ENCODE measurements at regions not wholly inside any gene's neighbourhood (a gene's known extent, or its start where the extent isn't known, plus 50 kb on each side); places are given as distances from the start of the nearest gene placed in this dataset.

DNA sequence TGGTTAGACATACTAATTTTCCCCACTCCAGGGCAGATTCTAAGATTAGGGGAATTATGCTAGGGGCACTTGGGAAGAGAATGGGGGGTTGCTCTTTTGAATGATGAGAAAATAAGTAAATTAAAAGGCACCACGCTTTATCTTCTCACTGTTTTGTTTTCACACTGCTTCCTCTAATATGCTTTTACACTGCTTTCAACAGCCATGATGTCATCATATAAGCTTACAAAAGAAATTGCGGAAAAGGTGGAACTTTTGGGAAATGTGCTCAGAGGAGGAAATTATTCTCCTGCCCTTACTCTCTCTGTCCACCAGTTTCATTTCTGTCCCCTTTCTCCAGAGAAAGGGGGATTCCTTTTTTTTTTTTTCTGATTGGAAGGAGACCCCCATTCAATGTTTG lies 308.2 kb downstream of the TOX3 start:
- Histone ChIP-seq H3K23ac (ENCODE audit: low read depth, low read length) (no peak overlapping the region), H3K27ac (ENCODE audit: insufficient read depth, low read length) (no peak overlapping the region), H2AK9ac (replicated peaks; ENCODE audit: low read depth, low read length, poor library complexity) (no peak overlapping the region), H3K4ac (ENCODE audit: low read depth, low read length) (no peak overlapping the region), H3K36me3 (ENCODE audit: control insufficient read depth, insufficient read depth, low read length) (no peaks in the 10 kb centered on the region), H3K4me1 (ENCODE audit: control insufficient read depth, insufficient read depth, low read length) (no peaks in the 10 kb centered on the region), H2BK20ac (ENCODE audit: low read depth, low read length) (no peak overlapping the region), H3K56ac (ENCODE audit: extremely low read depth, insufficient read depth, low read length) (no peak overlapping the region), H3K9me3 (ENCODE audit: control insufficient read depth, insufficient read depth, low read length) (peaks cover 3% of the 10 kb centered on the region; the same call in 1 of the 2 replicates), H2BK15ac (ENCODE audit: low read depth, low read length) (no peak overlapping the region), H3K79me1 (ENCODE audit: low read depth in 1 of 2, low read length in 2 of 2) (no peaks in the 10 kb centered on the region), H4K5ac (ENCODE audit: low read depth, low read length) (no peak overlapping the region), H3K14ac (replicated peaks; ENCODE audit: low read depth, low read length) (no peak overlapping the region), H3K9me1 (ENCODE audit: insufficient read depth, low read length) (no peaks in the 10 kb centered on the region), H2BK5ac (ENCODE audit: low read depth, low read length, poor library complexity, severe bottlenecking) (no peak overlapping the region), H3K27me3 (ENCODE audit: control insufficient read depth, insufficient read depth, low read length) (no peaks in the 10 kb centered on the region), H4K8ac (ENCODE audit: low read depth in 2 of 2, low read length in 2 of 2) (no peak overlapping the region), H4K91ac (ENCODE audit: insufficient read depth, low read depth, low read length) (no peak overlapping the region), H2AFZ (replicated peaks; ENCODE audit: low read length, poor library complexity) (no peak overlapping the region), H3K4me2 (ENCODE audit: low read depth, low read length) (no peak overlapping the region), H4K20me1 (ENCODE audit: insufficient read depth, low read length) (no peaks in the 10 kb centered on the region), H3K4me3 (ENCODE audit: insufficient read depth, low read depth, low read length) (no peak overlapping the region), H3K18ac (ENCODE audit: low read depth, low read length) (no peak overlapping the region), H3K9ac (ENCODE audit: low read depth, low read length) (no peak overlapping the region), H2BK120ac (ENCODE audit: low read depth, low read length) (no peak overlapping the region), H2AK5ac (ENCODE audit: low read depth, low read length) (no peak overlapping the region)
- no peak for ATAC-seq (ENCODE audit: low read depth)
- POLR2A ChIA-PET (ENCODE audit: unreplicated experiment), result no interaction called here
- CTCF ChIA-PET, result interaction anchor here (0.6 kb wide), 1 partner anchor 119 kb away, joined by 3 read pairs; no protein-coding TSS in a partner anchor
- DNase-seq, result no peak
- WGBS, 2 experiments (ENCODE audit: extremely low coverage in 2 of 2, insufficient read length in 1 of 2), result no CpG with 5 or more reads among the region's 2 CpGs
- in situ Hi-C loops (cut with MboI; ENCODE audit: low sequenced_read_pairs), result no loop called here
- dilution Hi-C loops (cut with HindIII; ENCODE audit: low sequenced_read_pairs, unreplicated experiment), result no loop called here
- intact Hi-C loops (cut with micrococcal nuclease), result no loop called here
- no TSS peak for BruUV-seq (replicated peaks)
- TF ChIP-seq, protein P1, sequence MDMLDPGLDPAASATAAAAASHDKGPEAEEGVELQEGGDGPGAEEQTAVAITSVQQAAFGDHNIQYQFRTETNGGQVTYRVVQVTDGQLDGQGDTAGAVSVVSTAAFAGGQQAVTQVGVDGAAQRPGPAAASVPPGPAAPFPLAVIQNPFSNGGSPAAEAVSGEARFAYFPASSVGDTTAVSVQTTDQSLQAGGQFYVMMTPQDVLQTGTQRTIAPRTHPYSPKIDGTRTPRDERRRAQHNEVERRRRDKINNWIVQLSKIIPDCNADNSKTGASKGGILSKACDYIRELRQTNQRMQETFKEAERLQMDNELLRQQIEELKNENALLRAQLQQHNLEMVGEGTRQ (IDR thresholded peaks at IDR 0.05; ENCODE audit: low read depth, low read length), result no peak
- TF ChIP-seq CHD1 (IDR thresholded peaks at IDR 0.05; ENCODE audit: low read depth, low read length) (no peak), MAFK (IDR thresholded peaks at IDR 0.05; ENCODE audit: low read depth, low read length) (no peak), BHLHE40 (IDR thresholded peaks at IDR 0.05; ENCODE audit: low read depth, low read length) (no peak), RAD21 (IDR thresholded peaks at IDR 0.05; ENCODE audit: low read length) (no peak), MXI1 (IDR thresholded peaks at IDR 0.05; ENCODE audit: borderline replicate concordance, low read depth, low read length) (no peak)
- TF ChIP-seq, protein P2, sequence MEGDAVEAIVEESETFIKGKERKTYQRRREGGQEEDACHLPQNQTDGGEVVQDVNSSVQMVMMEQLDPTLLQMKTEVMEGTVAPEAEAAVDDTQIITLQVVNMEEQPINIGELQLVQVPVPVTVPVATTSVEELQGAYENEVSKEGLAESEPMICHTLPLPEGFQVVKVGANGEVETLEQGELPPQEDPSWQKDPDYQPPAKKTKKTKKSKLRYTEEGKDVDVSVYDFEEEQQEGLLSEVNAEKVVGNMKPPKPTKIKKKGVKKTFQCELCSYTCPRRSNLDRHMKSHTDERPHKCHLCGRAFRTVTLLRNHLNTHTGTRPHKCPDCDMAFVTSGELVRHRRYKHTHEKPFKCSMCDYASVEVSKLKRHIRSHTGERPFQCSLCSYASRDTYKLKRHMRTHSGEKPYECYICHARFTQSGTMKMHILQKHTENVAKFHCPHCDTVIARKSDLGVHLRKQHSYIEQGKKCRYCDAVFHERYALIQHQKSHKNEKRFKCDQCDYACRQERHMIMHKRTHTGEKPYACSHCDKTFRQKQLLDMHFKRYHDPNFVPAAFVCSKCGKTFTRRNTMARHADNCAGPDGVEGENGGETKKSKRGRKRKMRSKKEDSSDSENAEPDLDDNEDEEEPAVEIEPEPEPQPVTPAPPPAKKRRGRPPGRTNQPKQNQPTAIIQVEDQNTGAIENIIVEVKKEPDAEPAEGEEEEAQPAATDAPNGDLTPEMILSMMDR (conservative IDR thresholded peaks at IDR 0.05; ENCODE audit: low read depth, low read length), result no peak

Data from IMR-90 (cell line).